HG03460 (cell line): ENCODE measurements at regions not wholly inside any gene's neighbourhood (a gene's known extent, or its start where the extent isn't known, plus 50 kb on each side); places are given as distances from the start of the nearest gene placed in this dataset.
A peak's percentile ranks its signal among the peaks of the same experiment; 100 is the strongest.

Experiments used
- ATAC-seq: cut with Tn5 transposase; IDR thresholded peaks from one replicate; pipeline ENCODE4 v1.9.1; 2021; ENCODE audit not compliant: unreplicated experiment

DNA sequence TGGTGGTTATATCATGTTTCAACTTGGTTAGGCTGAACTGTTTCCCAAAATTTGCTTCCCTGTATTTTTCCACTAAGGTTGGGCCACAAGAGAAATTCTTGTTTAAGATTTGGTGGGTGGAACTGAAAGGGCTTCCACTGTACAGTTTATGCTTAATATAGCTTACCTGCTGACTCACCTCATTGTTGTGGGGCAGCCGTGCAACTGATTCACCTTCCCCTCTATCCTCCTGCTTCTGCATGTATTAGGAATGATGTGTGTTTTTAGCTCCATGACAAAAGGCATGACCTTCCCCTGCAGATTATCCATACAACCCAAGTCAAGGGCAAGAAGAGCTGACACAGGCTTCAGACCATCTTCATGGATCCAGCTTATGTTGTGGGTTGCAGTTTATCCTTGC, 98.4 kb upstream of the GULP1 start:
- ATAC-seq: no peak

GRCh38 chr2:188196343-188197008, 95.2 kb upstream of the GULP1 start:
- ATAC-seq: no peak

DNA sequence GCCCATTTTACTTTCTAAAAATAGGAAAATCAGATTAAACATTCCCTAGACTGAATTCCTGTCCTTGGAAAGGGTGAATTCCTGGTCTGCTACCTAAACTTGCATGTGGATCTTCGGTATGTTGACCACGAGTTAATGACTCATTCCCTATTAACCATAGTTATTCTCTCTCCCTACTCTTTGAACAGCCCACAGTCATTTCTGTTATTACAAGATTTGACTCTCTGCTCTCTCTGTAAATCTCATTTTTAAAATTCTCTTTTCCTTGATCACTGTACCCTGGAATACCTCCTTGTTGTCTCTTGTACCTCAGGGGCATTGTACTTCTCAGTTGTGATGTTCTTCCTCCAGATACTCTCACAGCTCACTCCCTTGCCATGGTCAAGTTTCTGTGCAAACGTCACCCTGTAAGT, 92.0 kb upstream of the GULP1 start:
- ATAC-seq: no peak

- no peak for ATAC-seq
These were observed 90.0 kb upstream of the GULP1 start for GRCh38 chr2:188201639-188202038.

GRCh38 chr2:188202777-188203176, 88.9 kb upstream of the GULP1 start:
- no peak for ATAC-seq

DNA sequence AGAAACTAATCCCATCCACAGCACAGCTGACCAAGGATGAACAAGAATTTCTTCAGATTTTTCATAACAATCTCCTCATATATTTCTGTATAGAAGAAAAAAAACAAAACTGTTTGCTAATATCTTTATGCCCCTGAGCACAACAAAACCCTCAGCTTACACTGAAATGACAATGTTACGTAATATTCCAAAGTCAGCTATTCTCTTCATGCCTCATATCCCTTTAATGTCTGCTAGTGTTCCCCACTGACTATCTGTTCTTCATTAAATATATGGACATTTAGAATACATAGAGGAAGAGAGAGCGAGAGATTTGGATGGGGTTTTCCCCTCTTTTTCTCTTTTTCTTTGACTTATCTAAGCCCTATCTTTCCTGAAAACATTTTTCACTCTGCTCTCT, 87.9 kb upstream of the GULP1 start:
- ATAC-seq: no peak

GRCh38 chr2:188204824-188205223, 86.8 kb upstream of the GULP1 start:
- ATAC-seq: no peak

DNA sequence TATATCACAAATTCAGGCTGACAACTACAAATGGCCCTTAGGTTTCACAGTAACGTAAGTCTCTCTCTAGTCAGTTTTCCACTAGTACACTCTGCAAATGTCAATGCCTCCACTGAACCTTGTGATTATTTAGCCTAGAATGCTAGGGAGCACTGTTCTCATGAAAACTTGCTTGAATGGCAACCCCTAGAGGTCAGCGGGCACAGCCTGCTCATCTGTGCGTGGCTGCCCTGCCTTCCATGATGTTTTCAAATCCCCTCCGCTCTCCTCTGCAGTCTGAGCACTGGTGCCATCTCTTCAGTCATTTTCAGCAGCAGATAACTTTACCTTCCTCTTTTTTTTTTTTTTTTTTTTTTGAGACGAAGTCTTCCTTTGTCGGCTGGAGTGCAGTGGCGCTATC, 84.1 kb upstream of the GULP1 start:
- no peak for ATAC-seq

DNA sequence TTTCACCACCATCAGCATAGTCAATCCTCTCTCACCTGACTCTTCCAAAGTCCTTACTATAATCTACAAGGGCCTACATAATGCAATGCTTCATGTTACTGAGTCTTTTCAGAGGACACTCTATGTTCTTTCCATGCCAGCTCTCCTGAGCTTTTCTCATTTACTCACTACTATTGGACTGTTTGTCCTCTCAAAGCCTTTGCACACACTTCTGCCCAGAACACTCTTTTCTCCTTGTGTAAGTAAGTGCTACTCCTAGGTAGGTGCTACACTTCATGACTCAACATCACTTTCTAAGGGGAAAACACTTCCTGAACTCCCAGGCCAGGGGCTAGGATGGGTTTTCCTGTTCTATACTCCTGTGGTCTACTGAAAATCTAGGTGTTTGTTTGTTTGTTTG, 82.5 kb upstream of the GULP1 start:
- no peak for ATAC-seq

GRCh38 chr2:188217264-188217663, 74.4 kb upstream of the GULP1 start:
- ATAC-seq: no peak

DNA sequence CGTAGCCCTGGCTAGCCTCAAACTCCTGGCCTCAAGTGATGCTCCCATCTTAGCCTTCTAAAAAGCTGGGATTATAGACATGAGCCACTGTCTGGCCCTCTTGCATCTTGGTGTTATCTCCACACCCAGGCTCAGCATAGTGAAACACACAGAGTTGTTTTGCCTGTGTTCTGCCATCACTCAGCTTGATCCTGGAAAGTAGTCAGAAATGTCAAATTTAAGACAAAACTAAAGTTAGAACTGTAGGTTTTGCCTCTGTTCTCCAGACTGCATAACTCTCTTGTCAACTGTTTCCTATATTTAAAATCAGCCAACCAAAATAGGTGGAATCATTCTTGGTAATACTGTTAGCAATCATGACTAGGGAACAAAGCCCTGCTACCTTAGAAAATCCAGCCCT, 72.1 kb upstream of the GULP1 start:
- ATAC-seq: no peak

DNA sequence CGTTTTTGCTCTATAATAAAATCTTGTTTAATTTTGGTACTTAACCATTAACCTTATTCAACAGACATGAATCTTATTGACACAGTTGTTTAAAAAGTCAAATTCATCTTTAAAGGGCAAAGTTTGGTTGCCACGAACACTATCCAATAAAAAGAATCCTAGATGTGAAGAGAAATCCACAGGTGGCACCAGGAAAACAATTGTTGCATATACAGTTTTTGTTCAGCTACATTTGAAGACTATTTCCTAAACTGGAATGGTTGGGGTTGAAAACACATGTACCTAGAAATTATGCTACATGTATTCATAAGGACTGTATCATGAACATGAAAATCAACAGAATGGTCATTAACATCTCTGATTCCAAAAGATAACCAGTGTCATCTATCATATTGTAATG, 71.1 kb upstream of the GULP1 start:
- no peak for ATAC-seq

DNA sequence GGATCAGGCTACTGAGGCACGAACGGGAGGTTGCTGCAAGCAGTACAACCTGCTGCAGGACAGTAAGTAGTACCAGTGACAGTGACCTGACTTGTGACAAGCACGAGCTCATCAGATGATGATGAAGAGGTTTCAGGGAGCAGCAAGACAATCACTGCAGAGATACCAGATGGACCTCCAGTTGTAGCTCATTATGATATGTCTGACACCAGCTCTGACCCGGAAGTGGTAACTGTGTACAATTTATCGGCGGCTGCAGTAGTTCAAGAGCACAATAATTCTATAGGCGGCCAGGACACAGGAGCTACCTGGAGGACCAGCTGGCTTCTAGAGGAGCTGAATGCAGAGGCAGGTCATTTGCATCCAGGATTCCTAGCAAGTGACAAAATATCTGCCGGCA, 64.0 kb upstream of the GULP1 start:
- ATAC-seq: no peak

DNA sequence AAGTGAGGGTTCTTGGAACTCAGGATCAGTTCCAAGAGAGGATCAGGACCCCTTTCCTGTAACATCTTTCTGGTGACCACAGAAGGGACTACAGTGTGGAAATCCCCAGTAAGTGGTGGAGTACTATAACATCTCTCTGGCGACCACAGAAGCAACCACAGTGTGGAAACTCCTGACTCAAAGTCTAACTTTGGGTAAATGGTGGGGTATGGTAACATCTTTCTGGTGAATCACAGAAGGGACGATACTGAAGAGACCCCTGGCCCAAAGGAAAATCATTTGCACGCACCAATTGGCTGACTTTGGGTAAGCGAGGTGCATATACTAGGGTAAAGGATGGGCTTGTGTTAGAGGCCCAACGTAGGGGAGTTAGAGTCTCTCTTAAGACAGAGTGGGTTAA, 56.3 kb upstream of the GULP1 start:
- ATAC-seq: peak; percentile 89

GRCh38 chr2:188238386-188238785, 53.3 kb upstream of the GULP1 start:
- ATAC-seq: no peak
